ENCODE measurements at regions not wholly inside any gene's neighbourhood (a gene's known extent, or its start where the extent isn't known, plus 50 kb on each side); places are given as distances from the start of the nearest gene placed in this dataset.

GRCh38 chr7:431658-432111, 88.0 kb downstream of the PDGFA start:
- Histone ChIP-seq H3K9me3 (ENCODE audit: control insufficient read depth in 2 of 2, insufficient read depth in 1 of 2, low read depth in 1 of 2, low read length in 1 of 2) (peaks cover 0 to 2% of the 10 kb centered on the region in 2 donors), H3K27me3 (ENCODE audit: control insufficient read depth in 3 of 3, insufficient read depth in 3 of 3, low read length in 3 of 3) (no peaks in the 10 kb centered on the region), H3K4me1 (ENCODE audit: control insufficient read depth in 3 of 3, insufficient read depth in 2 of 3, low read depth in 1 of 3, low read length in 2 of 3) (peaks cover 0 to 16% (median 0%) of the 10 kb centered on the region in 3 donors), H3K27ac (ENCODE audit: low read depth in 1 of 3, low read length in 2 of 3) (no peak overlapping the region), H3K4me3 (ENCODE audit: low read depth in 1 of 3, low read length in 3 of 3) (no peak overlapping the region), H3K36me3 (ENCODE audit: control insufficient read depth in 3 of 3, insufficient read depth in 2 of 3, low read depth in 1 of 3, low read length in 3 of 3) (no peaks in the 10 kb centered on the region)
- FAIRE-seq (no peak), DNase-seq (no peak)
- WGBS, 3 donors: 73 to 89% (median 78%) methylated on average over 16 of the region's 16 CpGs

- H3K36me3 ChIP-seq (ENCODE audit: control insufficient read depth in 3 of 3, insufficient read depth in 2 of 3, low read depth in 1 of 3, low read length in 3 of 3): no peaks in the 10 kb centered on the region
- DNase-seq: no peak
- FAIRE-seq: no peak
- no peak overlapping the region for H3K4me3 ChIP-seq (ENCODE audit: low read depth in 1 of 3, low read length in 3 of 3)
- no peaks in the 10 kb centered on the region for H3K27me3 ChIP-seq (ENCODE audit: control insufficient read depth in 3 of 3, insufficient read depth in 3 of 3, low read length in 3 of 3)
- peaks cover 0 to 16% (median 0%) of the 10 kb centered on the region in 3 donors for H3K4me1 ChIP-seq (ENCODE audit: control insufficient read depth in 3 of 3, insufficient read depth in 2 of 3, low read depth in 1 of 3, low read length in 2 of 3)
- no peak overlapping the region for H3K27ac ChIP-seq (ENCODE audit: low read depth in 1 of 3, low read length in 2 of 3)
- 74 to 83% (median 82%) methylated on average over 10 to 11 of the region's 11 CpGs for WGBS, 3 donors
- H3K9me3 ChIP-seq (ENCODE audit: control insufficient read depth in 2 of 2, insufficient read depth in 1 of 2, low read depth in 1 of 2, low read length in 1 of 2): no peaks in the 10 kb centered on the region
Measured at GRCh38 chr7:432256-432655, 87.4 kb downstream of the PDGFA start.

GRCh38 chr7:432933-433332, 86.7 kb downstream of the PDGFA start:
- 30 to 74% (median 42%) methylated on average over 11 of the region's 11 CpGs for WGBS, 3 donors
- peaks cover 0 to 16% (median 0%) of the 10 kb centered on the region in 3 donors for H3K4me1 ChIP-seq (ENCODE audit: control insufficient read depth in 3 of 3, insufficient read depth in 2 of 3, low read depth in 1 of 3, low read length in 2 of 3)
- FAIRE-seq (no peak), DNase-seq (no peak)
- H3K27me3 ChIP-seq (ENCODE audit: control insufficient read depth in 3 of 3, insufficient read depth in 3 of 3, low read length in 3 of 3): no peaks in the 10 kb centered on the region
- H3K36me3 ChIP-seq (ENCODE audit: control insufficient read depth in 3 of 3, insufficient read depth in 2 of 3, low read depth in 1 of 3, low read length in 3 of 3): no peaks in the 10 kb centered on the region
- H3K27ac ChIP-seq (ENCODE audit: low read depth in 1 of 3, low read length in 2 of 3): no peak overlapping the region
- H3K4me3 ChIP-seq (ENCODE audit: low read depth in 1 of 3, low read length in 3 of 3): no peak overlapping the region
- no peaks in the 10 kb centered on the region for H3K9me3 ChIP-seq (ENCODE audit: control insufficient read depth in 2 of 2, insufficient read depth in 1 of 2, low read depth in 1 of 2, low read length in 1 of 2)

GRCh38 chr7:433558-433957, 86.1 kb downstream of the PDGFA start:
- Histone ChIP-seq H3K27ac (ENCODE audit: low read depth in 1 of 3, low read length in 2 of 3) (no peak overlapping the region), H3K27me3 (ENCODE audit: control insufficient read depth in 3 of 3, insufficient read depth in 3 of 3, low read length in 3 of 3) (no peaks in the 10 kb centered on the region), H3K4me1 (ENCODE audit: control insufficient read depth in 3 of 3, insufficient read depth in 2 of 3, low read depth in 1 of 3, low read length in 2 of 3) (peaks cover 0 to 16% (median 0%) of the 10 kb centered on the region in 3 donors), H3K9me3 (ENCODE audit: control insufficient read depth in 2 of 2, insufficient read depth in 1 of 2, low read depth in 1 of 2, low read length in 1 of 2) (no peaks in the 10 kb centered on the region), H3K36me3 (ENCODE audit: control insufficient read depth in 3 of 3, insufficient read depth in 2 of 3, low read depth in 1 of 3, low read length in 3 of 3) (no peaks in the 10 kb centered on the region), H3K4me3 (ENCODE audit: low read depth in 1 of 3, low read length in 3 of 3) (no peak overlapping the region)
- FAIRE-seq: no peak
- DNase-seq: peak in 1 of 2 donors; percentile 33
- 51 to 75% (median 55%) methylated on average over 10 to 13 of the region's 13 CpGs for WGBS, 3 donors

GRCh38 chr7:434891-435629, 84.6 kb downstream of the PDGFA start:
- Histone ChIP-seq H3K9me3 (ENCODE audit: control insufficient read depth in 2 of 2, insufficient read depth in 1 of 2, low read depth in 1 of 2, low read length in 1 of 2) (no peaks in the 10 kb centered on the region), H3K27ac (ENCODE audit: low read depth in 1 of 3, low read length in 2 of 3) (no peak overlapping the region), H3K36me3 (ENCODE audit: control insufficient read depth in 3 of 3, insufficient read depth in 2 of 3, low read depth in 1 of 3, low read length in 3 of 3) (no peaks in the 10 kb centered on the region), H3K4me3 (ENCODE audit: low read depth in 1 of 3, low read length in 3 of 3) (peak overlapping the region in 1 of 3 donors; percentile 1), H3K27me3 (ENCODE audit: control insufficient read depth in 3 of 3, insufficient read depth in 3 of 3, low read length in 3 of 3) (no peaks in the 10 kb centered on the region), H3K4me1 (ENCODE audit: control insufficient read depth in 3 of 3, insufficient read depth in 2 of 3, low read depth in 1 of 3, low read length in 2 of 3) (peaks cover 0 to 16% (median 0%) of the 10 kb centered on the region in 3 donors)
- peak; percentile 50 to 73 for DNase-seq
- WGBS, 3 donors: 38 to 50% (median 43%) methylated on average over 35 of the region's 35 CpGs
- no peak for FAIRE-seq

- Histone ChIP-seq H3K27me3 (ENCODE audit: control insufficient read depth in 3 of 3, insufficient read depth in 3 of 3, low read length in 3 of 3) (no peaks in the 10 kb centered on the region), H3K9me3 (ENCODE audit: control insufficient read depth in 2 of 2, insufficient read depth in 1 of 2, low read depth in 1 of 2, low read length in 1 of 2) (no peaks in the 10 kb centered on the region), H3K4me3 (ENCODE audit: low read depth in 1 of 3, low read length in 3 of 3) (no peak overlapping the region), H3K36me3 (ENCODE audit: control insufficient read depth in 3 of 3, insufficient read depth in 2 of 3, low read depth in 1 of 3, low read length in 3 of 3) (no peaks in the 10 kb centered on the region), H3K4me1 (ENCODE audit: control insufficient read depth in 3 of 3, insufficient read depth in 2 of 3, low read depth in 1 of 3, low read length in 2 of 3) (peaks cover 0 to 16% (median 0%) of the 10 kb centered on the region in 3 donors), H3K27ac (ENCODE audit: low read depth in 1 of 3, low read length in 2 of 3) (no peak overlapping the region)
- FAIRE-seq (no peak), DNase-seq (peak in 1 of 2 donors; percentile 75)
- 30 to 63% (median 49%) methylated on average over 28 of the region's 28 CpGs for WGBS, 3 donors
Measured at GRCh38 chr7:435630-436366, 83.8 kb downstream of the PDGFA start.

- FAIRE-seq (no peak), DNase-seq (no peak)
- Histone ChIP-seq H3K4me1 (ENCODE audit: control insufficient read depth in 3 of 3, insufficient read depth in 2 of 3, low read depth in 1 of 3, low read length in 2 of 3) (peaks cover 0 to 16% (median 0%) of the 10 kb centered on the region in 3 donors), H3K27ac (ENCODE audit: low read depth in 1 of 3, low read length in 2 of 3) (no peak overlapping the region), H3K4me3 (ENCODE audit: low read depth in 1 of 3, low read length in 3 of 3) (no peak overlapping the region), H3K9me3 (ENCODE audit: control insufficient read depth in 2 of 2, insufficient read depth in 1 of 2, low read depth in 1 of 2, low read length in 1 of 2) (no peaks in the 10 kb centered on the region), H3K36me3 (ENCODE audit: control insufficient read depth in 3 of 3, insufficient read depth in 2 of 3, low read depth in 1 of 3, low read length in 3 of 3) (no peaks in the 10 kb centered on the region), H3K27me3 (ENCODE audit: control insufficient read depth in 3 of 3, insufficient read depth in 3 of 3, low read length in 3 of 3) (no peaks in the 10 kb centered on the region)
- 87 to 90% (median 88%) methylated on average over 31 to 33 of the region's 33 CpGs for WGBS, 3 donors
Measured at GRCh38 chr7:436367-437128, 83.1 kb downstream of the PDGFA start.

Data from small intestine (tissue), 7 donors.